ENCODE measurements at regions not wholly inside any gene's neighbourhood (a gene's known extent, or its start where the extent isn't known, plus 50 kb on each side); places are given as distances from the start of the nearest gene placed in this dataset.

- no peak for TF ChIP-seq CTCF (IDR thresholded peaks at IDR 0.05)
- TF ChIP-seq POLR2A (IDR thresholded peaks at IDR 0.05), result no peak
These were observed 326.6 kb upstream of the TPM1 start for GRCh38 chr15:62715946-62716345.
